ENCODE measurements at regions not wholly inside any gene's neighbourhood (a gene's known extent, or its start where the extent isn't known, plus 50 kb on each side); places are given as distances from the start of the nearest gene placed in this dataset.
"Not testable (repeated sequence)": the region's sequence is repeated elsewhere in the genome, so short reads cannot be mapped to it uniquely, and the experiment has no call there.

DNA sequence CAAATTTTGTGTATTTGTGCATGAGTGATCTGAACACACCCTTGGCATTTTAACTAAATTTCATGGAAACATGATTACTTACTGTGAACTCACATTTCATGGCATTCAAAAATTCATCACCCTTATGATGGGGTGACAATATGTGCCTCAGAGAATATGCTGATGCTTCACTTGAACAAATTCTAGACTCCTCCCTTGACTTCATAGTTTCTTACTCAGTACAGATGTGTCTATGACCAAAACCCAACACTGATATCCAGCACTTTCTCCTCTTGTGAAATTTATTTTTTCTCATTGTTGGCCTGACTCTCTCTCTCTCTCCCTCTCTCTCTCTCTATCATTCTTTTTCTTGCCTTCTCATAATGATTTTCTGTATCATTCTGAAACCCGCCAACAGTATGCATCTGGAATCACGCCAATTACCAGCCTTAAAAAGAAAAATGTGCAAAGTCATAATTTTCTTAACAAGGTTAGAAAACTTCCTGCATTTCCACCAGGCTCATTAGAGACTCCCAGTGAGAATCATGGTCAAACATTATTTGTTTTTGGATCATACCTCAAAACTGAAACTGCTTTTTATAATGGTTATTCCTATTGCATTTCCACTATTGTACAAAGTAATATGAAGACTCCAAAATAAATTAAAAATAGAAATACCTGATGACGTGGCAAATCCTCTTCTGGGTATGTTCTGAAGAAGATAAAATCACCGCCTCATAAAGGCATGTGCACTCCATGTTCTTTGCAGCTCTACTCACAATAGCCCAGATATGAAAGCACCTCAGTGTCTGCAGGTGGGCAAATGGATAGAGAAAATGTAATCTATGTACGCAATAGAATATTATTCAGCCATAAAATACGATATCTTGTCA is 722.2 kb downstream of the TMEM121 start:
- Histone ChIP-seq H3K79me2 (ENCODE audit: insufficient read depth, low read length) (no peaks in the 10 kb centered on the region), H2AFZ (ENCODE audit: low read length) (no peak overlapping the region), H3K9ac (ENCODE audit: insufficient read depth, low read depth, low read length) (no peak overlapping the region), H3K27ac (ENCODE audit: extremely low read length, insufficient read depth, low read length) (no peak overlapping the region), H4K20me1 (ENCODE audit: insufficient read depth, low read length) (no peaks in the 10 kb centered on the region), H3K27me3 (ENCODE audit: control insufficient read depth in 1 of 2, insufficient read depth in 2 of 2, low read length in 2 of 2) (no peaks in the 10 kb centered on the region), H3K36me3 (replicated peaks in 1 of 2; ENCODE audit: control insufficient read depth in 1 of 2, insufficient read depth in 2 of 2, low read length in 2 of 2) (no peaks in the 10 kb centered on the region), H3K4me3 (replicated peaks in 1 of 3; ENCODE audit: insufficient read depth in 1 of 3, low read depth in 2 of 3, low read length in 3 of 3) (no peak overlapping the region), H3K9me3 (ENCODE audit: low read length) (no peaks in the 10 kb centered on the region), H3K4me2 (ENCODE audit: low read depth, low read length) (no peak overlapping the region), H3K4me1 (ENCODE audit: insufficient read depth, low read length) (no peaks in the 10 kb centered on the region)
- in situ Hi-C loops (cut with HindIII; ENCODE audit: extremely low pct_ligation_motif_present, low pct_unique_long_range_greater_than_20kb) (no loop called here), intact Hi-C loops (cut with micrococcal nuclease; ENCODE audit: unreplicated experiment) (no loop called here)
- FAIRE-seq (no peak), ATAC-seq (no peak), DNase-seq (ENCODE audit: low spot score) (no peak)
- TF ChIP-seq, protein P1, sequence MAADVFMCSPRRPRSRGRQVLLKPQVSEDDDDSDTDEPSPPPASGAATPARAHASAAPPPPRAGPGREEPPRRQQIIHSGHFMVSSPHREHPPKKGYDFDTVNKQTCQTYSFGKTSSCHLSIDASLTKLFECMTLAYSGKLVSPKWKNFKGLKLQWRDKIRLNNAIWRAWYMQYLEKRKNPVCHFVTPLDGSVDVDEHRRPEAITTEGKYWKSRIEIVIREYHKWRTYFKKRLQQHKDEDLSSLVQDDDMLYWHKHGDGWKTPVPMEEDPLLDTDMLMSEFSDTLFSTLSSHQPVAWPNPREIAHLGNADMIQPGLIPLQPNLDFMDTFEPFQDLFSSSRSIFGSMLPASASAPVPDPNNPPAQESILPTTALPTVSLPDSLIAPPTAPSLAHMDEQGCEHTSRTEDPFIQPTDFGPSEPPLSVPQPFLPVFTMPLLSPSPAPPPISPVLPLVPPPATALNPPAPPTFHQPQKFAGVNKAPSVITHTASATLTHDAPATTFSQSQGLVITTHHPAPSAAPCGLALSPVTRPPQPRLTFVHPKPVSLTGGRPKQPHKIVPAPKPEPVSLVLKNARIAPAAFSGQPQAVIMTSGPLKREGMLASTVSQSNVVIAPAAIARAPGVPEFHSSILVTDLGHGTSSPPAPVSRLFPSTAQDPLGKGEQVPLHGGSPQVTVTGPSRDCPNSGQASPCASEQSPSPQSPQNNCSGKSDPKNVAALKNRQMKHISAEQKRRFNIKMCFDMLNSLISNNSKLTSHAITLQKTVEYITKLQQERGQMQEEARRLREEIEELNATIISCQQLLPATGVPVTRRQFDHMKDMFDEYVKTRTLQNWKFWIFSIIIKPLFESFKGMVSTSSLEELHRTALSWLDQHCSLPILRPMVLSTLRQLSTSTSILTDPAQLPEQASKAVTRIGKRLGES (CRISPR knock-in tag; IDR thresholded peaks at IDR 0.05; ENCODE audit: borderline replicate concordance), result no peak
- TF ChIP-seq ZMYM4 (CRISPR knock-in tag; IDR thresholded peaks at IDR 0.05) (no peak), ZNF577 (CRISPR knock-in tag; IDR thresholded peaks at IDR 0.05; ENCODE audit: borderline replicate concordance, low read depth) (no peak), CREB1 (IDR thresholded peaks at IDR 0.05) (peak; percentile 59), CREB1 (CRISPR knock-in tag; IDR thresholded peaks at IDR 0.05) (no peak), ZFP41 (CRISPR knock-in tag; IDR thresholded peaks at IDR 0.05; ENCODE audit: borderline replicate concordance) (no peak)
- TF ChIP-seq, protein P2, sequence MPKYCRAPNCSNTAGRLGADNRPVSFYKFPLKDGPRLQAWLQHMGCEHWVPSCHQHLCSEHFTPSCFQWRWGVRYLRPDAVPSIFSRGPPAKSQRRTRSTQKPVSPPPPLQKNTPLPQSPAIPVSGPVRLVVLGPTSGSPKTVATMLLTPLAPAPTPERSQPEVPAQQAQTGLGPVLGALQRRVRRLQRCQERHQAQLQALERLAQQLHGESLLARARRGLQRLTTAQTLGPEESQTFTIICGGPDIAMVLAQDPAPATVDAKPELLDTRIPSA (CRISPR knock-in tag; IDR thresholded peaks at IDR 0.05; ENCODE audit: borderline replicate concordance), result no peak
- CTCF ChIA-PET (ENCODE audit: low intra/inter-chr PET ratio, low total read pairs), result no interaction called here
- POLR2A ChIA-PET, result no interaction called here
- 1% methylated on average over 6 of the region's 6 CpGs for WGBS (ENCODE audit: low lambda C conversion rate)
- no TSS peak for BruUV-seq (replicated peaks)

DNA sequence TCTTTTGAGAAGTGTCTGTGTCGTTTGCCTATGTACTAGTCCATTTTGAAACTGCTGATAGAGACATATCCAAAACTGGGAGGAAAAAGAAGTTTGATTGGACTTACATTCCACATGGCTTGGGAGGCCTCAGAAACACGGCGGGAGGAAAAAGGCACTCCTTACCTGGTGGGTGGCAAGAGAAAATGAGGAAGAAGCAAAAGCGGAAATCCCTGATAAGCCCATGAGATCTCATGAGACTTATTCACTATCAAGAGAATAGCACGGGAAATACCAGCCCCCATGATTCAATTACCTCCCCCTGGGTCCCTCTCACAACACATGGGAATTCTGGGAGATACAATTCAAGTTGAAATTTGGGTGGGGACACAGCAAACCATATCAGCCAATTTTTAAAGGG is 727.6 kb downstream of the TMEM121 start:
- CTCF ChIA-PET (ENCODE audit: low intra/inter-chr PET ratio, low total read pairs); BruUV-seq (replicated peaks); H3K4me3 ChIP-seq (replicated peaks in 1 of 3; ENCODE audit: insufficient read depth in 1 of 3, low read depth in 2 of 3, low read length in 3 of 3); H4K20me1 ChIP-seq (ENCODE audit: insufficient read depth, low read length); in situ Hi-C loops (cut with HindIII; ENCODE audit: extremely low pct_ligation_motif_present, low pct_unique_long_range_greater_than_20kb); H3K9ac ChIP-seq (ENCODE audit: insufficient read depth, low read depth, low read length); H2AFZ ChIP-seq (ENCODE audit: low read length); POLR2A ChIA-PET; H3K36me3 ChIP-seq (replicated peaks in 1 of 2; ENCODE audit: control insufficient read depth in 1 of 2, insufficient read depth in 2 of 2, low read length in 2 of 2); H3K4me2 ChIP-seq (ENCODE audit: low read depth, low read length); DNase-seq (ENCODE audit: low spot score); intact Hi-C loops (cut with micrococcal nuclease; ENCODE audit: unreplicated experiment); H3K4me1 ChIP-seq (ENCODE audit: insufficient read depth, low read length); H3K27ac ChIP-seq (ENCODE audit: extremely low read length, insufficient read depth, low read length); H3K79me2 ChIP-seq (ENCODE audit: insufficient read depth, low read length); FAIRE-seq; H3K27me3 ChIP-seq (ENCODE audit: control insufficient read depth in 1 of 2, insufficient read depth in 2 of 2, low read length in 2 of 2); ATAC-seq; H3K9me3 ChIP-seq (ENCODE audit: low read length): not testable (repeated sequence)
- WGBS (ENCODE audit: low lambda C conversion rate), result 24% methylated on average over 5 of the region's 5 CpGs

All from HepG2 (cell line).